GM12878 (cell line): ENCODE measurements at regions not wholly inside any gene's neighbourhood (a gene's known extent, or its start where the extent isn't known, plus 50 kb on each side); places are given as distances from the start of the nearest gene placed in this dataset.

Experiments used
- BMI1 ChIP-seq: fragments of 450-650 bp; IDR thresholded peaks from 2 replicates; pipeline ENCODE4 v1.6.1; 2016; ENCODE audit warnings: mild to moderate bottlenecking, moderate library complexity, borderline replicate concordance
- CEBPB ChIP-seq, 2 experiments: fragments of 150-350 bp in 1 of 2; IDR thresholded peaks; 2 replicates each; pipeline ENCODE4 v1.6.1; 2012 to 2014; ENCODE audit warnings: low read depth in 2 of 2, low read length in 2 of 2, borderline replicate concordance in 1 of 2, inconsistent platforms in 1 of 2
- CHD1 ChIP-seq: IDR thresholded peaks from 2 replicates; pipeline ENCODE4 v1.6.1; 2012; ENCODE audit warnings: low read depth, low read length, improper control_type of control experiment
- CTCF ChIP-seq, 3 experiments: IDR thresholded peaks in 2 of 3; conservative IDR thresholded peaks in 1 of 3; 2 replicates each; pipeline ENCODE4 v1.5.1; 2011; ENCODE audit warnings: low read depth in 3 of 3, low read length in 3 of 3, mild to moderate bottlenecking in 3 of 3, control low read depth in 2 of 3, moderate library complexity in 2 of 3, inconsistent platforms in 1 of 3, mixed read lengths in 1 of 3; ENCODE audit not compliant: control insufficient read depth in 2 of 3, insufficient read depth in 1 of 3; ENCODE audit errors: extremely low read depth in 1 of 3
- EZH2 ChIP-seq: IDR thresholded peaks from 2 replicates; pipeline ENCODE4 v1.6.1; 2012; ENCODE audit warnings: low read depth, mild to moderate bottlenecking, control low read depth, inconsistent platforms, low read length, borderline replicate concordance; ENCODE audit not compliant: control insufficient read depth
- POLR2A ChIP-seq: IDR thresholded peaks from 2 replicates; pipeline ENCODE4 v1.6.1; 2011; ENCODE audit warnings: low read depth, mild to moderate bottlenecking, low read length
- POLR2AphosphoS5 ChIP-seq: IDR thresholded peaks from 2 replicates; pipeline ENCODE4 v1.6.1; 2011; ENCODE audit warnings: mild to moderate bottlenecking, low read length, inconsistent platforms
- SIX5 ChIP-seq: IDR thresholded peaks from 2 replicates; pipeline ENCODE4 v1.6.1; 2011; ENCODE audit warnings: mild to moderate bottlenecking, low read depth, low read length, moderate library complexity; ENCODE audit not compliant: severe bottlenecking
- SMARCA5 ChIP-seq: fragments of 450-650 bp; IDR thresholded peaks from 2 replicates; pipeline ENCODE4 v1.6.1; 2017; ENCODE audit warnings: mild to moderate bottlenecking
- TAF1 ChIP-seq: IDR thresholded peaks from 2 replicates; pipeline ENCODE4 v1.6.1; 2011; ENCODE audit warnings: mild to moderate bottlenecking, low read depth, low read length, borderline replicate concordance
- YY1 ChIP-seq: IDR thresholded peaks from 2 replicates; pipeline ENCODE4 v1.6.1; 2011; ENCODE audit warnings: low read depth, mild to moderate bottlenecking, low read length
- ZSCAN29 ChIP-seq: fragments of 450-650 bp; IDR thresholded peaks from 2 replicates; pipeline ENCODE4 v1.6.1; 2017; ENCODE audit warnings: mild to moderate bottlenecking, moderate library complexity

GRCh38 chr11:70672991-70673653, 274.8 kb downstream of the CTTN start:
- TF ChIP-seq SIX5: no peak
- TF ChIP-seq YY1: no peak
- no peak for TF ChIP-seq TAF1
- TF ChIP-seq CHD1: no peak
- no peak for TF ChIP-seq CTCF (IDR thresholded peaks at IDR 0.05 in 2 of 3, conservative IDR thresholded peaks at IDR 0.05 in 1 of 3; ENCODE audit: control insufficient read depth in 2 of 3, extremely low read depth in 1 of 3, insufficient read depth in 1 of 3, low read depth in 3 of 3, low read length in 3 of 3)
- no peak for TF ChIP-seq POLR2A
- TF ChIP-seq POLR2AphosphoS5: no peak
- TF ChIP-seq ZSCAN29: no peak
- no peak for TF ChIP-seq BMI1
- no peak for TF ChIP-seq SMARCA5
- no peak for TF ChIP-seq EZH2
- no peak for TF ChIP-seq CEBPB (IDR thresholded peaks at IDR 0.05; ENCODE audit: borderline replicate concordance in 1 of 2, low read depth in 2 of 2, low read length in 2 of 2)
